WI38 (cell line): ENCODE measurements at regions not wholly inside any gene's neighbourhood (a gene's known extent, or its start where the extent isn't known, plus 50 kb on each side); places are given as distances from the start of the nearest gene placed in this dataset.

Experiments used
- H3K4me3 ChIP-seq: 2 replicates; pipeline ENCODE4 v1.5.1; 2011; ENCODE audit warnings: low read depth, mild to moderate bottlenecking, control low read depth, low read length
- CTCF ChIP-seq: IDR thresholded peaks from 2 replicates; pipeline ENCODE4 v1.5.1; 2012; ENCODE audit warnings: low read depth, mild to moderate bottlenecking, control low read depth, low read length

GRCh38 chr1:42004860-42005259 lies 86.1 kb upstream of the HIVEP3 start:
- H3K4me3 ChIP-seq: no peak overlapping the region
- no peak for TF ChIP-seq CTCF

DNA sequence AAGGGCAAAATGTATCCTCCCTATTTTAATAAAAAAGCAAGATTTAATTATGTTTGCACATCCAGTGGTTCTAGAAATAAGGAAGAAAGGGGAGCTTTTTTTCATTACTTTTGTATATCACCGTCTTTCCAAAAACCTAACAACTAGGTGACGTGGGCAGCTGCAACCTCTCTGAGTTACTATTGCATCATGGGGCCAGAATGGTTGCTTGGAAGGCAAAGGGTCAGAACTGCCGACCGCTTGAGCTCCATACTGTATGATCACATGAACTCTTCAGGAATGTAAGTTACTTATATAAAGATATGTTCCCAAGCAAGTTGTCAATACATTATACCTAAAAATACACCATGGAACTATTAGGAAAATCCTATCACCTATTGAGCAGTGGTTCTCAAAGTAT lies 85.6 kb upstream of the HIVEP3 start:
- H3K4me3 ChIP-seq: no peak overlapping the region
- TF ChIP-seq CTCF: no peak

DNA sequence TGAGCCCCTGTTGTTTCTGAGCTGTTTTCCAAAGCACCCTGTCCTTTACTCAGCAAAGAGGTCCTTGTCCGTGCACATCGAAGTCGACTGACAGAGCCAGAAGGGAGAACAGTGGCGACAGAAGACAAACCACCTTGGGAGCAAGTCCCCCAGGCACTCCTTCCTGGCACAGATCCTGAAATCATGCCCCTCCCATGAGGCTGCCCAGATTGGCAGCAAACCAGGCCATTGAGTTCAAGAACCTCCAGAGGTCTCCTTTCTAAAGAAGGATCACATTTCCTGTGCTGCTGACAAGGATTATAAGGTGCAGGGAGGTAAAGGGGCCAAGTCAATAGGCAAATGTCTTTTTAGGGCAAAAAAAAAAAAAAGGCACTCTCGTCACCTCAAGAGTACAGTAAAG lies 84.7 kb upstream of the HIVEP3 start:
- TF ChIP-seq CTCF: no peak
- H3K4me3 ChIP-seq: no peak overlapping the region

DNA sequence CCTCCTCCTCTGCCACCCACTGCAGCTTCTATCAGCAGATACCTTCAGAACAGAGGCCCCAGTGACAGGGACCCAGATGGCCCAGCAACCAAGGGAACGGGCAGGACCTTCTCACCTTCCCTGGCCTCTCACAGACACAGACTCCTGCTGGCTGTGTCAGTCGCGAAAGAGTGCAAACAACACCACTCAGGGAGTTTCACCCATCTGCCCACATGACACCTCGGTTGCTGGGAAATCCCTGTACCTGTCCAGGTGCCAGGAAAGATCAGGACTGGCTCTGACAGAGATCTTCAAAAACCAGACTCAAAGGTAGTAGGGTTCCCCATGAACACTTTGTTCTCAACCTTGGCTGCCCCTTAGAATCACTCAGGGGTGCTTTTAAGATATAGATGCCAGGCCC lies 83.5 kb upstream of the HIVEP3 start:
- TF ChIP-seq CTCF: no peak
- H3K4me3 ChIP-seq: no peak overlapping the region

DNA sequence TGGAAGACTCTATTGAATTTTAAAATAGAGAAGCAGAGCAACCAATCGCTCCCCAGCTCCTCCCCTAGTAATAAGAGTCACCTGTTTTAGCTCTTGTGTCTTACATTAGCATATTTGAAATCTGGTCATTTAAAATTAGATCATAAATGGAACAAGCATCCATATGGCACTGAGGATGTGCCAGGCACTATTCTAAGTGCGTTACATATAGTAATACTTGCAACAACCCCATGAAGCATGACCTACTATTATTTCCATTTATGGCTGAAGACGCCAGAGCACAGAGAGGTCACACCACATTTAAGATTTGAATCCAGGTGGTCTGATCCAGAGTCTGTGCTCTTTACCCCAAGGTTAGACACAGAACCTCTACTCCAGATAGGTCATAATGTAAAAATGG lies 82.0 kb upstream of the HIVEP3 start:
- H3K4me3 ChIP-seq: no peak overlapping the region

DNA sequence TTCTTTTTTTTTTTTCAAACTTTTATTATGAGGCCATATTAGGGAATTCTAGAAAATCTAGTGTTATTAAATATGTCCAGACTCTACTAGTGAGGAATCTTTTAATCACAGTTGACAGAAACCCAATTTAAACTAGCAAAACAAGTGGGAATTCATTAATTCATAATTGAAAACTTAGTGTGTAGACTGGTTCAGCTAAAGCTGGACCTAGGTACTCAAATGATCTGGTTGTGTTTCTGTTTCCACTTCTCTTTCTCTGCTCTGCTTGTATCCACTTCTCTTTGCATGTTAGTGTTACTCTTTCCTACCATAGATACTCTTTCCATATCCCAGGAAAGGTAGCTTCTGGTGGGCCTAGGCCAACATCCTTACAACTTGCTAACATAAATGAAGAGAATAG lies 81.2 kb upstream of the HIVEP3 start:
- TF ChIP-seq CTCF: no peak

More for the DNA sequence above, 82.0 kb upstream of the HIVEP3 start:
- no peak for TF ChIP-seq CTCF

DNA sequence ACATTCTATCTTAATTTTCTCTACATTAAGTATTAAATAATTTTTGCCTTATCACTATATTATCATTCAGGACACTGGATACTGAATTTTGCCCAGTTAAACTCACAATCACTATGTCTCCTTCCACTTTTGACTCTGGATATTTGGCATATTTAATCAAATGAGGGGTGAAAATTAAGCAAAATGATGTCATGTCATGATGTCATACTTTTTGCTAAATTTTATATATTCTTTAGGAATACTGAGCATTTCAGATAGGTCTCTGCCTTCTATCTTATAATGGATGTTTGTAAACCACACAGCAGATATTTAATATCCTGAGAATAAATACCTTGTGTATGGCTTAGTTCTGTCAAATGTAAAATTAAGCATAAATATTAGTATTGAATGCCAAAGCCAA lies 79.5 kb upstream of the HIVEP3 start:
- H3K4me3 ChIP-seq: no peak overlapping the region
- no peak for TF ChIP-seq CTCF

More for the DNA sequence above, 81.2 kb upstream of the HIVEP3 start:
- no peak overlapping the region for H3K4me3 ChIP-seq

DNA sequence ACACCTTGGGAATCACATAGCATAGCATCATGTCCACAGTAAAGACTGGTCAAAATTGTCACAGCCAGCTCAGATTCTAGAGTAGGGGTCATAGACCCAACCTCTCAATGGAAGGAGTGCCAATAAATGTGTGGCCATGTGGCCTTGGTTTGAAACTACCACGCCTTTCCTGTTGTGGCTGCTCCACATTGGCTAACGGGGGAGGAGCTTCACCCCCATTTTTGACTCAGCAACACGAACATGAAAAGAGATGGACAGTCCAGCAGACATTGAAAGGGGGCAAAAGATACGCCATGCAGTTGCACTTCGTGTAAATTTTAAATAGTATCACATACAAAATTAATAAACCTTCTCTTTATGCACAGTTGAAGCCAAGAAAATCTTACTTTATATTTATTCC lies 78.4 kb upstream of the HIVEP3 start:
- TF ChIP-seq CTCF: no peak

More for the DNA sequence above, 78.4 kb upstream of the HIVEP3 start:
- no peak overlapping the region for H3K4me3 ChIP-seq
